Posterior vena cava (tissue), 2 donors: ENCODE measurements at regions not wholly inside any gene's neighbourhood (a gene's known extent, or its start where the extent isn't known, plus 50 kb on each side); places are given as distances from the start of the nearest gene placed in this dataset.
"Not testable (repeated sequence)": the region's sequence is repeated elsewhere in the genome, so short reads cannot be mapped to it uniquely, and the experiment has no call there.

ENCODE experiments used
- DNase-seq: peaks from one replicate; pipeline ENCODE4 v3.0.0-alpha.2; 2020; ENCODE audit warnings: low spot score
- intact Hi-C, 2 donors: fragments of 100-400 bp; cut with DNase I; formaldehyde crosslinking; loops; one replicate each; pipeline versions ENCODE4 v1.14.1 to v1.14.2; 2022 to 2023
- donor health status: DM: yes; HTN: yes; CAD: no.
- donor health status: DM: yes; HTN: yes; CAD: no.

DNA sequence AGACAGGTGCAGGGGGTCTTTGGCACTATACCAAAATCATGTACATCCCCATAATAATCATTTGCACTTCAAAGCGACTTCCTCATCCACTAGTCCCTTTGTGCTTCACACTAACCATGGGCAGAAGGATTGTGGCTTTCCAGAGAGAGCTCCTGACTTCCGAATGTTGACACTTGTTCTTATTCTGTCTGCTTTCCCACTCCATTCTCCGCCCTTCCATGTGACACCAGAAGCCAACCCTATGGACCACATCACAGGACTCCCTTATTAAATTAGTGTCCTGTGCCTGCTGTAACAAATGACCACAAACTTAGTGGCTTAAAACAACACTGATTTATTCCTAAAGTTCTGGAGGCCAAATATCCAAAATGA, 91.6 kb downstream of the CMC2 start:
- intact Hi-C loops: no loop called here
- no peak for DNase-seq

DNA sequence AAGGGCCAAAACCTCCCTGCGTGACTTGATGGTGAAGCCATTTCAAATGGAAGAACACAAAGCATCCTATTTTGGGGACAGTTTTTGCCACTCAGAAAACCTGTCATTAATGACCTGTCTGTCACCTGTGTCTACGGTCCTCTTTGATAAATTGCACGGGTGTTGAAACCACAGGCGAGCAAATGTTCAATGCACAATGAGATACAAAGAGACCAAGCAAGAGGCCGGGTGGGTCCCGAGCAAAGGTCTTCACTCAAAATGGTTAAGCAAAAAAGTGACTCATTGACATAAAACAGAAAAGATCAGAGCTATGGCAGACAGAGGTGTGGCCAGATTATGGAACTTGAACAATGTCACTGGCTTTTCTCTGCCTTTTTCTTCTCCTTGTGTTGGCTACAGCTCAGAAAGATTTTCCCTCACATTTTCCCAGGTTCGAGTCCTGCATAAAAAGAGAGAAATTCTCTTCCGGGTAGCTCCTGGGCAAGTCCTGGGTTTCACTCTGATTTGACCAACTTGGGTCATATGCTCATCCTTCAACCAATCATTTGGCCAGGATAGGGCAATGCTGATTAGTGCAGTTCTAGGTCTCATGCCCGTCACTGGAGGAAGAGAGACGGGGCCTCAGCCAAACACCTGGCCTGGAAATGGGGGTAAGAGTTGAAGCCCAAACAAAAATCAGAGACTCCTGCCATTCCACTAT, 92.2 kb downstream of the CMC2 start:
- DNase-seq: no peak
- intact Hi-C loops: no loop called here

DNA sequence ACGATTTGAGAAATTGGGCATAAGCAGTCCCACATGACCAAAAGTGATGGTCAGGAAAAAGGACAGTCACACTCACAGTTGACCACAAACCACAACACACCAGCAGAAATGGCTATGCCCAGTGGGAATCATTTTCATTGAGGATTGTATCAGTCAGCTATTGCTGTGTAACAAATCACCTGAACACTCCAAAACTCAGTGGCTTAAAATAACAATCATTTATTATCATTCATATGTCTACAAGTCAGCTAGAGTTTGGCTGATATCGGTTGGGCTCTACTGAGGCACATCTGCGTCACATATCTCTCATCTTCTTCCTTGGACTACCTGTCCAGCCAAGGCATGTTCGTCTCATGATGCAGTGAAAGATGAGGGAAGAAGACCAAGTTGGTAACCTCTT, 93.3 kb downstream of the CMC2 start:
- no peak for DNase-seq
- intact Hi-C loops: no loop called here

DNA sequence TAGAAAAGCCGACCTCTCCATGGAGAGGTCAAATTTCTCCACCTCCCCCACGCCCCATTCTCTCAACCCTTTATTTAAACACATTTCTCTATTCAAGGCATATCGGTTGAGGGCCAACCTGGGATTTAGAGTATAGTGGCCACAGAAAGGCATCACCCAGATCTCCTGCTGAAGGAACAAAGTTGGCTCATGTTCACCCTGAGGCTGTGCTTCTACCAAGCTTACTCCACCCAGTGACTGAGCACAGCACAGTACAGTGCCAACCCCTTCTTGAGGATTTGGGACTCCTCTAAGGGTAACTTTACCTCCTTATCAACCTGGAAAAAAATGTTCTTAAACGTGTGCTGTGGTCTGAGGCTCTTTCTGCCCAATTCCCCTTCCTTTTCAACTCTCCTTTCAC, 94.0 kb downstream of the CMC2 start:
- intact Hi-C loops: no loop called here

DNA sequence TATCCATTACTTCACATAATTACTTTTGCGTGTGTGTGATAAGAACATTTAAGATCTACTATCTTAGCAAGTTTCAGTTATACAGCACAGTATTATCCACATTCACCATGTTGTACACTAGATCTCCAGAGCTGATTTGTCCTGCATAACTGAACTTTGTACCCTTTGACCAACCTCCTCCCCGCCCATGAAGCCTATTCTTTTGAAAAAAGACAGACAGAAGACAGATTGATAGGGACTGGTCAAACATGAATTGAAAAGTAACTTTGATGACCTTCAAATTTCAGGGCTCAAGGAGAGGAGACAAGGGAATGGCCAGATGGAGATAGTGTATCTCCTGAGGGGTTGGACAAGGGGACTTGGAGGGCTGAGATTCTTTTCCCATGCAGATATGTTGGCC, 96.3 kb downstream of the CMC2 start:
- intact Hi-C loops: no loop called here
- DNase-seq: no peak

More for the DNA sequence above, 94.0 kb downstream of the CMC2 start:
- DNase-seq: no peak

DNA sequence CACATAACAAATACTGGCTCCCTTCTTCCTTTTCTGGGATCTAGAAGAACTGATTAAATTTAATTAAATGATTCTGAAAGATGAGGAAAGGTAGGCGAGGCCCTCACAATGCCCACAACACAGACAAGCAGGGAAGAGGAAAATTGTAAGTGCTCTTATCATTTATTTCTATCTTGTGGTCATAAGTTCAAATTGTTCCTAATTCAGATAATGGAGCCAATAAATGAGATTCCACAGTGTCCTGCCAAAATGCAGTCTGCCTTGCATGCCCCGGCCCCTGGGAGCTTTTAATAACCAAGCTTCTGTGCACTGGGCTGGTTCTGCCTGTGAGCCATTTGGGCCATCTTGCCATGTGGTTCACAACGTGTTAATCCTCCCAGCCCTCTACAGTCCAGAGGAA, 97.0 kb downstream of the CMC2 start:
- DNase-seq: no peak
- intact Hi-C loops: no loop called here

DNA sequence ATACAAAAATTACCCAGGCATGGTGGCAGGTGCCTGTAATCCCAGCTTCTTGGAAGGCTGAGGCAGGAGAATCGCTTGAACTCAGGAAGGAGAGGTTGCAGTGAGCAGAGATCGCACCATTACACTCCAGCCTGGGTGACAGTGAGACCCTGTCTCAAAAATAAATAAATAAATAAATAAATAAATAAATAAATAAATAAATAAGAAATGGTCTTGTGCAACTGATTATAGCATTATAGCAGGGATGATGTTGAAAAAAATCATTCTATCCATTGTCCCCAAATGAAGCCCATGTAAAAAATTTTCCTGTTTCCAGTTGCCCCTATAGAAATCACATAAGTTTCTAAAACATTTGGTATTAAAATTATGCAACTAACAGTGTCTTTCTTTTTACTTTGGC, 100.5 kb downstream of the CMC2 start:
- intact Hi-C loops, DNase-seq: not testable (repeated sequence)

DNA sequence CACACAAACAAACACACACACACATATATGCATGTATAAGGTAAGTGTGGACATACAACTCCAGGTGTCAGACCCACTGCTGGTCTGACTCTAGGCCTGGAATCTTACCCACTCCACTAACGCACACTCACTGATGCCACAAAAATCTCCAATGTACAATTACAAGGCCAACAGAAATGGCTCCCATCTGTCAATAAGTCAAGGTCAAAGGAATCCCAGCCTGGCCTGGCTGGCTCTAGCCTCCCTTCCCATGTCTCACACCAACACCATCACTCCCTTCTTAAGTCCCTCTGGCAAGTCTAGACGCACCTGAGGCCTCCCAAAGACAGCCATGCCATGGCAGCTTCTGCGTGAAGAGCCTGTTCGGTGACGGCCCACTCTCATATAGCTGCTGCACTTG, 99.2 kb upstream of the CDYL2 start:
- intact Hi-C loops: no loop called here

DNA sequence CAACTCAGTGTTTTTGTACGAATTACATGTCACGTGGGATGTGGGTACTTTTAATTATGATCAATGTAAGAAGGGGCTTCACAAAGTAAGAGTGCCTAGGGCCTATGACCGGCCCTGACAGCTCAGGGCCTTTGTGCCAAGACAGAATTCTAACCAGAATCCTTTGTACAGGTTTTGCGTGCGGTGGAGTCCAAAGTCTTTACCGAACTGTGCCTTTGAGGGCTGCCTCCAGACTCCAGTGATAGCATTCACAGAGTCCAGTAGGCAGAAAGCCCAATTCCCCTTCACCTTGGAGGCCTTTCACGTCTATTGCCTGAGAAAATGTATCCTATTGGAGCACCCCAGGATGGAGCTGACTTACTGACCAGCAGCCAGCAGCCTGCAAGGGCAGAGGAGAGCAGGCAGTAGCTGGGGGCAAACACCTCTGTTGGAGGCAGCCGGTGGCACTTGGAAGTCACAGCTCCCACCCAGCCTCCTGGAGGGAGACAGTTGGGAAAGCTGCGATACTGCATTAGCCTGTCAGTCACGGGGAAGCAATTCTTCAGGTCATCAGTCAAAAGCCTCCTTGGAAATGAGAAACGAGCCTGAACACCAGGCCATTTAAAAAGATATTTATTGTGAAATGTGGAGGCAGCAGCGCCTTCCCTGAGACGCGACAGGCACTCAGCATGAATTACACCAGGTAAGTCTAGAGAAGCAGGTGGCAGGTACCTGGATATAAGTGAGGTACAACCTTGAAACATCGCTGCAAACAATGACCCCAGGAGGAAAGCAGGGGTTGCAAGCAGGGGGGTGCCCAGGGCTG, 98.1 kb upstream of the CDYL2 start:
- intact Hi-C loops: no loop called here
- no peak for DNase-seq

More for the DNA sequence above, 99.2 kb upstream of the CDYL2 start:
- DNase-seq: no peak

DNA sequence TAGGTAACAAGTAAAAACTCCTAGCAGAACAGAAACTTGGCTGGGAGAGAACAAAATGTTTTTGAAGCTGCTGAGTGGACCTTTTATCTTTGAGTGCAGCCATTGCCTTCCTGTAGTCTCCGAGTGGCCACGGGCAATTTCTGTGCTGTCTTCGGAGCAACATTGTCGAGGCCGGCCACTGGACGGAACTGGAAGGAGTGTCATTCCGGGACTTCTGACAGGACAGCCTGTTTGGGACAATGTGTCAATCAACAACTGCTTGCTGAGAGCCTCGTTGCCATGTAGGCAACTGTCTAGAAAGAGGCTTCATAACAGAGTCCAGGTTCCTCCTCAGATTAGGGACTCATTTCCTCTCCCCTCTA, 96.2 kb upstream of the CDYL2 start:
- no peak for DNase-seq
- intact Hi-C loops: no loop called here

DNA sequence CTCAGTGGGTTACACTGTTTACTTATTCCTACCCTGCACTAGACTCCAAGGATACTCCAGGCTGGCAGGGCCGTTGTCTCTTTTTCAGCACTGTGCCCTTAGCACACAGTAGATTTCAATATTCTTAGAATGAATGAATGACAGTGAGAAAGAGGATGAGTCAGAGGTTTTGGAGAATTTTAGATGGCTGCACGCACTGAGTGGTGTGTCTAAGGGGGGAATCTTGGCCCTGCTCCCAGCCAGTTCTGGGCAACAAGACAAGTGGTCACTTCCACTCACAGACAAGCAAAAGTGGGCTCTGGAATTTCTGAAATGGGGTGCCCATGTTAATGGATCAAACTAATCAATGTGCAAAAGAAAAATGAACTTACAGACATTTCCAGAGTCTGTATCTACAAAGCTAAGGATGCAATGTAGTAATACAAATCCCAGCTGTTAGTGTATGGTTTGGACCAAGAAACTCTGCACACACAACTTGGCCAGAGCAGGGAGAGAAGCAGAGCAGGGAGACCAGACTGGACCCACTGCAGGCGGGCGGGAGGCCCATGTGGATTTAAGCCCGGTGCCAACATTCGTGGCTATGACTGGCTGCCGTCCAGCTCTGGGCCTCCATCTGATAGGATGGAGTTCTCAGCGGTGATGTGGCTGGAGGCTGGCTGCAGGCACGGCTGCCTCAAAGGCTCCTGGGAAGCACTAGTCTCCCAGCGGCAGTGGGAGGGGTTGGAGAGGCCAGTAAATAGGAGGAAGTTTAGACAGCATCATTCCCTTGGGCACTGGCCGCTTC, 95.6 kb upstream of the CDYL2 start:
- intact Hi-C loops: no loop called here
- peak; percentile 95 for DNase-seq

DNA sequence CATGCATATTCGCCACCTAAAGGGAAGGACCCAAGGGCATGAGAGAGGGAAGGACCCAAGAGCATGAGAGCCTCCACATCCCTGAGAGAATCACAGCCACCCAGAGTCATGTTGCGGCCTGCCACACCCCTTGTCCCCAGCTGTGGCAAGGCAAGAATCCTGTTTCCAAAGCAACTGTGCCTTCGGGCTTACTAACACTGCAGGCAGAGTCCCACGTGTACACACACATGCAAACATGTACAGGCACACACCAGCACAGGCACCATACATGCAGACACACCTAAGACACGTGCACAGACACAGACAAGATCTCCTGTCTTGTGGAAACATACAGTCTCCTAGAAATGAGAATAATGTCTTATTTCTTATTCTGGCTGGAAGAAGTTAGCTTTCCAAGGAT, 92.4 kb upstream of the CDYL2 start:
- no peak for DNase-seq
- intact Hi-C loops: no loop called here

DNA sequence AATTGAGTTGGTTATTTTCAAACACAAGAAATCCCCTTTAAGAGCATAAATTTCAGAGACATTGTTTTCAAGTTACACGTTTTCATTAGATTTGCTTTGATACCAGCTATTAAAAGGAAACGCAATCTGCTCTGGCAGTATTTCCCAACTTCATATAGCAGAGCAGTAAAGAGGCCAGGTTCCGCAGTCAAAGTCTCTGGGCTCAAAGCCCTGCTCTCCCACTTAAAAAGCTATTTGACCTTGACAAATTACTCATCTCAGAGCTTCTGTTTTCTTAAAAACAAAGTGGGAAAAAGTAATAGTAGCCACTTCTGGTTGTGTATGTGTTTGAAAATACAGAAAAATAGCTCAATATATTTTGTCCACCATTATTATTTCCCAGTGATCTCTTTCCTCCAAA, 89.7 kb upstream of the CDYL2 start:
- no peak for DNase-seq
- intact Hi-C loops: no loop called here

DNA sequence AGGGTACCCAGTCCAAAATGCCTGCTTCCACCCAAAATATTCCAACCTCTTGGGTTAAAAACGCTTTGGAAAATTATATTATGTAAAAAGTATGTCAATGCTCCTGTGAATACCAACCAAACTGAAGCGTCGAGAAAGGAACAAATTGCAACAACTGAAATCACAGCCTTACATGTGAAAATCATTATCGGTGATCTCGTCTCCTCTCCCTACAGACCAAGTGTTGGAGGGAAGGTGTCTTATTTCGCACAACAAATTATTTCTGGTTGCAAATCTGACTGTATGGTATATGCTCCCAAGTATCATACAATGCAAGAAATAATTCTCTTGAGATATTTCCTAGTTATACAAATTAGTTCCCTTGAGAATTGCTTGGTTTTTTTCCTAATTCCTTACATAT, 89.3 kb upstream of the CDYL2 start:
- DNase-seq: no peak
- intact Hi-C loops: no loop called here

DNA sequence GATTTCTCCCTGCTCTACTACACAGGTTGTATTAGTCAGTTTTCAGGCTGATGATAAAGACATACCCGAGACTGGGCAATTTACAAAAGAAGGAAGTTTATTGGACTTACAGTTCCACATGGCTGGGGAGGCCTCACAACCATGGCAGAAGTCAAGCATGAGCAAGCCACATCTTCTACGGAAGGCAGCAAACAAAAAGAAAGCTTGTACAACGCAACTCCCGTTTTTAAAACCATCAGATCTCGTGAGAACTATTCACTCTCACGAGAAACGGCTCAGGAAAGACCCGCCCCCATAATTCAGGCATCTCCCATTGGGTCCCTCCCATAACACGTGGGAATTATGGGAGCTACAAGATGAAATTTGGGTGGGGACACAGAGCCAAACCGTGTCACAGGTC, 88.0 kb upstream of the CDYL2 start:
- intact Hi-C loops, DNase-seq: not testable (repeated sequence)

DNA sequence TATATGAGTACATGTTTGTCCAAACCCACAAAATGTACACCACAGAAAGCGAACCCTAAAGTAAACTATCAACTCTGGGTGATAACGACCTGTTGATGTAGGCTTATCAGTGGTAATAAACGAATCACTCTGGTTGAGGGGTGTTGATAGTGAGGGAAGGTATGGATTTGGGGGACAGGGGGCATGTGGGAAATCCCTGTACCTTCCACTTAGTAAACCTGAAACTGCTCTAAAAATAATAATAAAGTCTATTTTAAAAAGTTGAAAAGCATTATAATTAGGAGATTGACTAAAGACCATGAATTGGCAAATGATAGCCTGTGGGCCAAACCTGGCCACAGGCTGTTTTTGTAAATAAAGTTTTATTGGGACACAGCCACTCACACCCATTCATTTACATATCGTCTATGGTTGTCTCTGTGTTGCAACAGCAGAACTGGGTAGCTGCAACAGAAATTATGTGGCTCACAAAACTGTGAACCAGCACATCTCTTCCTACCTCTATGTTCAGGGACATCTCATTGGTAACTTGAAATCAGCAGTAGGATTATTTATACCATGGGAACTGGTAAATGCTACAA, 85.5 kb upstream of the CDYL2 start:
- DNase-seq: no peak

DNA sequence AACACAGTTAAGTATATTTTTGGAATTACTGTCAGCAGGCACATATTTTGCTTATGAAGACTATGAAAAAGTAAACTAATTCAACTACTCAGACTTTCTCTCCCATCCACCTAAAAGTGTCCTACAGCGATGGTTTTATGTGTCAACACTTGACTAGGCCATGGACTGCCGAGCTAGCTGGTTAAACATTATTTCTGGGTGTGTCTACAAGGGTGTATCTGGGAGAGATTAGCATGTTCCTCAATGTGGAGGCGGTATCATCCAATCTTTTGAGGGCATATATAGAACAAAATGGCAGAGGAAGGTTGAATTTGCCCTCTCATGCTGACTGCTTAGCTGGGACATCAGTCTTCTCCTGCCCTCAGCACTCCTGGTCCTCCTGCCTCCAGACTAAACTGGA, 82.7 kb upstream of the CDYL2 start:
- DNase-seq: no peak
- intact Hi-C loops: no loop called here

More for the DNA sequence above, 85.5 kb upstream of the CDYL2 start:
- intact Hi-C loops: no loop called here

DNA sequence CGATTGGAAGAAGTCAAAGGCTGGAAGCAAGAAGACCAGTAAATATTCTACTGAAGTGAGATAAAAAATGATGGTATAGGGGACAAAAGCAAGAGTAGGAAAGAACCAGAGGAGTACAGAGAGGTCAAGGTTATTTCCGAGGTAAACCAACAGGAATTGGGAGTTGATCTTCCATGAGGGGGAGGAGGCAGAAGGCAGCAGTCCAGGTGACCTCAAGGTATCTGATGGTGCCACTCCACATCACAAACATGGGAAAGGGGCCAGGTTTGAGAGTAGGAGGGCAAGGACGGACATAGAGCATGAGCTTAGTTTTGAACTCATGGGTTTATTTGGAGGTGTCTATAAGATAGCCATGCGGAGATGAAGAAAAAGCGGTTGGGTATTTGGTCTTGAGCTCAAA, 79.4 kb upstream of the CDYL2 start:
- intact Hi-C loops: no loop called here
- DNase-seq: no peak

DNA sequence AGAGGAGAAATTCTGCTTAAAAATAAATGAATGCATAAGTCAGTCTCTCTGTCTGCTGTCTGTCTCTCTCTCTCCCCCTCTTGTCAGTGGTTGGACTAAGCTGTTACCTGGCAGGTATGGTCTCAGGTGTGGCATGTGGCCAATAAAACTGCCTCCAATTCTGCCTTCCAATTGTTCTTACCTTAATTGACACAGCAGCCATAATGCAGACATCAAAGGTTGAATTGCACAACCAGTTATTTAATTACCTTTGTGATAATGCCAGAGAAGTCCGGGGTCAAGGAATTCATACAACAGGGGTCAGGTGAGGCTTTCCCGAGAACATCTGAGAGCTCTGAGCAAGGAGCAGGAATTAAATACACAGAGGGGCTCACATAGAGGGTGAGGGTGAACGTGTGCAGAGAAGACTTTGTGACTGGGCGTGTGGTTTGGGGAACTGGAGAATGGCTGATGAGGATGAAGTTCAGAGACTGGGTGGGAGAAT, 78.8 kb upstream of the CDYL2 start:
- intact Hi-C loops: no loop called here
- no peak for DNase-seq

DNA sequence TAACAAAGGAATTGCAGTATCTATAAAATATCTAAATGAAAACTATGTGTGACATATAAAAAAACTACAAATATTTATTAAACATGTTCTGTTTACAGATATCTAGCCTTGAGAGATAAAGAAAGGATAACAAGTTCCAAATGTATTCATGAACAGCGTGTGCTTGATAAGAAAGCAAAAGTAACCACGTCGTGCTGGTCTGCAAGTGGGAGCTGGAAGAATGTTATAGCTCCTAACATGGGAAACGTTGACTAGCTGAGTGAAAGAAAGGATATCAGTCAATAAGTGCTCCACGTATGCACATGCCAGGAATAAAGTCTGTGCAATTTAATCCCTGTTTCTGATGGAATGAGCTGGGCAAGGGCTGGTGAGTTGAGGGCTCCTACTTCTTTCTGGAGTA, 71.2 kb upstream of the CDYL2 start:
- intact Hi-C loops: no loop called here
- DNase-seq: no peak
